Body of pancreas (tissue), 4 donors: ENCODE measurements at regions not wholly inside any gene's neighbourhood (a gene's known extent, or its start where the extent isn't known, plus 50 kb on each side); places are given as distances from the start of the nearest gene placed in this dataset.

ENCODE experiments used
- CTCF ChIP-seq, 7 experiments: fragments of 450-650 bp in 4 of 7; fragments of 200-600 bp in 3 of 7; sonication (generic) in 3 of 7; IDR thresholded peaks; one replicate each; pipeline ENCODE4 v1.5.1; 2016 to 2019; ENCODE audit warnings: antibody characterized with exemption in 7 of 7
- POLR2A ChIP-seq, 3 donors: fragments of 450-650 bp; IDR thresholded peaks; one replicate each; pipeline ENCODE4 v1.6.1; 2016; ENCODE audit warnings: antibody characterized with exemption in 3 of 3, mild to moderate bottlenecking in 2 of 3

GRCh38 chr10:3702569-3702968, 82.4 kb downstream of the KLF6 start:
- TF ChIP-seq CTCF (IDR thresholded peaks at IDR 0.05): no peak
- no peak for TF ChIP-seq POLR2A (IDR thresholded peaks at IDR 0.05)
